ENCODE measurements at regions not wholly inside any gene's neighbourhood (a gene's known extent, or its start where the extent isn't known, plus 50 kb on each side); places are given as distances from the start of the nearest gene placed in this dataset.

DNA sequence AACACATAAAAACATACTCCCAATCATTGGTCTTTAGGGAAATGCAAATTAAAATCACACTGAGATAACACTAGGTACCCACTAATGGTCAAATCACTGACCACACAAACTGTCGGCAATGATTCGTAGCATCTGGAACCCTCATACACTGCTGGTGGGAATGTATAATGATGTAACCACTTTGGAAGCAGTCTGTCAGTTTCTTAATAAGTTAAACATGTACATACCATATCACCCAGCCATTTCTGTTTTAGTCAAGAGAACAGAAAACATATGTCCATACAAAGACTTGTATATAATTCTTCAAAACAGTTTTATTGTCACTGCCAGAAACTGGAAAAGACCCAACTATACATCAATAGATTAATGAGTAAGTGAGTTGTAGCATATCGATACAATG is 63.3 kb upstream of the LRRC3B start:
- TF ChIP-seq HNF4G (IDR thresholded peaks at IDR 0.05) (no peak), EGR1 (IDR thresholded peaks at IDR 0.05; ENCODE audit: low read depth in 2 of 2) (no peak), RXRA (IDR thresholded peaks at IDR 0.05) (no peak), TAF1 (conservative IDR thresholded peaks at IDR 0.05) (no peak), GABPA (IDR thresholded peaks at IDR 0.05 in 1 of 2, conservative IDR thresholded peaks at IDR 0.05 in 1 of 2) (no peak), JUND (IDR thresholded peaks at IDR 0.05) (no peak), YY1 (IDR thresholded peaks at IDR 0.05) (no peak)
- TF ChIP-seq, protein P1, sequence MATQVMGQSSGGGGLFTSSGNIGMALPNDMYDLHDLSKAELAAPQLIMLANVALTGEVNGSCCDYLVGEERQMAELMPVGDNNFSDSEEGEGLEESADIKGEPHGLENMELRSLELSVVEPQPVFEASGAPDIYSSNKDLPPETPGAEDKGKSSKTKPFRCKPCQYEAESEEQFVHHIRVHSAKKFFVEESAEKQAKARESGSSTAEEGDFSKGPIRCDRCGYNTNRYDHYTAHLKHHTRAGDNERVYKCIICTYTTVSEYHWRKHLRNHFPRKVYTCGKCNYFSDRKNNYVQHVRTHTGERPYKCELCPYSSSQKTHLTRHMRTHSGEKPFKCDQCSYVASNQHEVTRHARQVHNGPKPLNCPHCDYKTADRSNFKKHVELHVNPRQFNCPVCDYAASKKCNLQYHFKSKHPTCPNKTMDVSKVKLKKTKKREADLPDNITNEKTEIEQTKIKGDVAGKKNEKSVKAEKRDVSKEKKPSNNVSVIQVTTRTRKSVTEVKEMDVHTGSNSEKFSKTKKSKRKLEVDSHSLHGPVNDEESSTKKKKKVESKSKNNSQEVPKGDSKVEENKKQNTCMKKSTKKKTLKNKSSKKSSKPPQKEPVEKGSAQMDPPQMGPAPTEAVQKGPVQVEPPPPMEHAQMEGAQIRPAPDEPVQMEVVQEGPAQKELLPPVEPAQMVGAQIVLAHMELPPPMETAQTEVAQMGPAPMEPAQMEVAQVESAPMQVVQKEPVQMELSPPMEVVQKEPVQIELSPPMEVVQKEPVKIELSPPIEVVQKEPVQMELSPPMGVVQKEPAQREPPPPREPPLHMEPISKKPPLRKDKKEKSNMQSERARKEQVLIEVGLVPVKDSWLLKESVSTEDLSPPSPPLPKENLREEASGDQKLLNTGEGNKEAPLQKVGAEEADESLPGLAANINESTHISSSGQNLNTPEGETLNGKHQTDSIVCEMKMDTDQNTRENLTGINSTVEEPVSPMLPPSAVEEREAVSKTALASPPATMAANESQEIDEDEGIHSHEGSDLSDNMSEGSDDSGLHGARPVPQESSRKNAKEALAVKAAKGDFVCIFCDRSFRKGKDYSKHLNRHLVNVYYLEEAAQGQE (IDR thresholded peaks at IDR 0.05), result no peak
- TF ChIP-seq, protein P2, sequence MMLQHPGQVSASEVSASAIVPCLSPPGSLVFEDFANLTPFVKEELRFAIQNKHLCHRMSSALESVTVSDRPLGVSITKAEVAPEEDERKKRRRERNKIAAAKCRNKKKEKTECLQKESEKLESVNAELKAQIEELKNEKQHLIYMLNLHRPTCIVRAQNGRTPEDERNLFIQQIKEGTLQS (IDR thresholded peaks at IDR 0.05), result no peak
- TF ChIP-seq, protein P3, sequence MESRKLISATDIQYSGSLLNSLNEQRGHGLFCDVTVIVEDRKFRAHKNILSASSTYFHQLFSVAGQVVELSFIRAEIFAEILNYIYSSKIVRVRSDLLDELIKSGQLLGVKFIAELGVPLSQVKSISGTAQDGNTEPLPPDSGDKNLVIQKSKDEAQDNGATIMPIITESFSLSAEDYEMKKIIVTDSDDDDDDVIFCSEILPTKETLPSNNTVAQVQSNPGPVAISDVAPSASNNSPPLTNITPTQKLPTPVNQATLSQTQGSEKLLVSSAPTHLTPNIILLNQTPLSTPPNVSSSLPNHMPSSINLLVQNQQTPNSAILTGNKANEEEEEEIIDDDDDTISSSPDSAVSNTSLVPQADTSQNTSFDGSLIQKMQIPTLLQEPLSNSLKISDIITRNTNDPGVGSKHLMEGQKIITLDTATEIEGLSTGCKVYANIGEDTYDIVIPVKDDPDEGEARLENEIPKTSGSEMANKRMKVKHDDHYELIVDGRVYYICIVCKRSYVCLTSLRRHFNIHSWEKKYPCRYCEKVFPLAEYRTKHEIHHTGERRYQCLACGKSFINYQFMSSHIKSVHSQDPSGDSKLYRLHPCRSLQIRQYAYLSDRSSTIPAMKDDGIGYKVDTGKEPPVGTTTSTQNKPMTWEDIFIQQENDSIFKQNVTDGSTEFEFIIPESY (IDR thresholded peaks at IDR 0.05), result no peak
- no peak for DNase-seq (ENCODE audit: low spot score)
- 79% methylated on average over 3 of the region's 3 CpGs for WGBS
- no peak overlapping the region for H3K4me3 ChIP-seq (ENCODE audit: low read depth in 1 of 3, low read length in 3 of 3)
- no peaks in the 10 kb centered on the region for H3K9me3 ChIP-seq (ENCODE audit: control insufficient read depth in 4 of 4, low read length in 3 of 4)
- H3K4me1 ChIP-seq (ENCODE audit: control insufficient read depth in 4 of 4, insufficient read depth in 4 of 4, low read length in 3 of 4), result no peaks in the 10 kb centered on the region
- H3K27me3 ChIP-seq (ENCODE audit: control insufficient read depth in 4 of 4, insufficient read depth in 4 of 4, low read length in 3 of 4), result no peaks in the 10 kb centered on the region
- no peaks in the 10 kb centered on the region for H3K36me3 ChIP-seq (ENCODE audit: control insufficient read depth in 4 of 4, insufficient read depth in 3 of 4, low read depth in 1 of 4, low read length in 3 of 4)
- no peak overlapping the region for H3K27ac ChIP-seq (ENCODE audit: low read depth in 1 of 2, low read length in 2 of 2)
- no peak overlapping the region for H3K9ac ChIP-seq (ENCODE audit: low read depth in 1 of 2, low read length in 2 of 2)

DNA sequence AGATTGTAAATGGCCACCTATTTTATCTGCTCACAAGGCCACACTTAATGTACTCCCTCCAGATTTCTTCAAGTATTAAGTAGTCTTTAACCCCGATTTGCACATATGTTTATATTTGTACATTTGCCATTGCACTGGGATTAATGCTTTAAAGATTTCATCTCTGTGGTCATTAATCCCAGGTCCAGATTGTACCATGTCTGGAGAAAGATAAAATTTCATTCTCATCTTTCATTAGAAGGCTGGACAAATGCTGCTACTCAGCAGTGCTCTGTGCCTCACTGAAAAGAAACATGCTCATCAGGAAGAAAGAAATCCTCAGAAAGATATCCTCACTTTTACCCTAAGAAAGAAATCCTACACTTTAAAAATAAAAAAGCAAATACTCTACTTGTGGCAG is 62.5 kb upstream of the LRRC3B start:
- TF ChIP-seq, protein P1 (IDR thresholded peaks at IDR 0.05), result no peak
- TF ChIP-seq FOXA2 (IDR thresholded peaks at IDR 0.05), result no peak
- no peak for TF ChIP-seq NR2F2 (IDR thresholded peaks at IDR 0.05)
- TF ChIP-seq SP1 (IDR thresholded peaks at IDR 0.05), result no peak
- no peak for TF ChIP-seq RAD21 (IDR thresholded peaks at IDR 0.05)
- TF ChIP-seq, protein P4, sequence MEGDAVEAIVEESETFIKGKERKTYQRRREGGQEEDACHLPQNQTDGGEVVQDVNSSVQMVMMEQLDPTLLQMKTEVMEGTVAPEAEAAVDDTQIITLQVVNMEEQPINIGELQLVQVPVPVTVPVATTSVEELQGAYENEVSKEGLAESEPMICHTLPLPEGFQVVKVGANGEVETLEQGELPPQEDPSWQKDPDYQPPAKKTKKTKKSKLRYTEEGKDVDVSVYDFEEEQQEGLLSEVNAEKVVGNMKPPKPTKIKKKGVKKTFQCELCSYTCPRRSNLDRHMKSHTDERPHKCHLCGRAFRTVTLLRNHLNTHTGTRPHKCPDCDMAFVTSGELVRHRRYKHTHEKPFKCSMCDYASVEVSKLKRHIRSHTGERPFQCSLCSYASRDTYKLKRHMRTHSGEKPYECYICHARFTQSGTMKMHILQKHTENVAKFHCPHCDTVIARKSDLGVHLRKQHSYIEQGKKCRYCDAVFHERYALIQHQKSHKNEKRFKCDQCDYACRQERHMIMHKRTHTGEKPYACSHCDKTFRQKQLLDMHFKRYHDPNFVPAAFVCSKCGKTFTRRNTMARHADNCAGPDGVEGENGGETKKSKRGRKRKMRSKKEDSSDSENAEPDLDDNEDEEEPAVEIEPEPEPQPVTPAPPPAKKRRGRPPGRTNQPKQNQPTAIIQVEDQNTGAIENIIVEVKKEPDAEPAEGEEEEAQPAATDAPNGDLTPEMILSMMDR (IDR thresholded peaks at IDR 0.05; ENCODE audit: low read depth, low read length, missing input control), result no peak
- no peak for TF ChIP-seq TAF1 (conservative IDR thresholded peaks at IDR 0.05)
- TF ChIP-seq JUND (IDR thresholded peaks at IDR 0.05), result no peak
- no peak for TF ChIP-seq HNF4G (IDR thresholded peaks at IDR 0.05)
- TF ChIP-seq FOXA1 (IDR thresholded peaks at IDR 0.05), result no peak
- no peak for TF ChIP-seq GABPA (IDR thresholded peaks at IDR 0.05 in 1 of 2, conservative IDR thresholded peaks at IDR 0.05 in 1 of 2)
- TF ChIP-seq HNF4A (conservative IDR thresholded peaks at IDR 0.05), result no peak
- no peak for TF ChIP-seq EGR1 (IDR thresholded peaks at IDR 0.05; ENCODE audit: low read depth in 2 of 2)
- TF ChIP-seq, protein P5, sequence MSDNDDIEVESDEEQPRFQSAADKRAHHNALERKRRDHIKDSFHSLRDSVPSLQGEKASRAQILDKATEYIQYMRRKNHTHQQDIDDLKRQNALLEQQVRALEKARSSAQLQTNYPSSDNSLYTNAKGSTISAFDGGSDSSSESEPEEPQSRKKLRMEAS (IDR thresholded peaks at IDR 0.05), result no peak
- H3K9me3 ChIP-seq (ENCODE audit: control insufficient read depth in 4 of 4, low read length in 3 of 4), result no peaks in the 10 kb centered on the region
- H3K9ac ChIP-seq (ENCODE audit: low read depth in 1 of 2, low read length in 2 of 2), result no peak overlapping the region
- no peaks in the 10 kb centered on the region for H3K4me1 ChIP-seq (ENCODE audit: control insufficient read depth in 4 of 4, insufficient read depth in 4 of 4, low read length in 3 of 4)
- H3K27me3 ChIP-seq (ENCODE audit: control insufficient read depth in 4 of 4, insufficient read depth in 4 of 4, low read length in 3 of 4), result no peaks in the 10 kb centered on the region
- no peak overlapping the region for H3K27ac ChIP-seq (ENCODE audit: low read depth in 1 of 2, low read length in 2 of 2)
- H3K36me3 ChIP-seq (ENCODE audit: control insufficient read depth in 4 of 4, insufficient read depth in 3 of 4, low read depth in 1 of 4, low read length in 3 of 4), result no peaks in the 10 kb centered on the region
- no peak overlapping the region for H3K4me3 ChIP-seq (ENCODE audit: low read depth in 1 of 3, low read length in 3 of 3)
- DNase-seq (ENCODE audit: low spot score), result no peak
- WGBS, result 62% methylated on average over 1 of the region's 1 CpG

Data from liver (tissue), 8 donors.